Panc1 (cell line): ENCODE measurements at regions not wholly inside any gene's neighbourhood (a gene's known extent, or its start where the extent isn't known, plus 50 kb on each side); places are given as distances from the start of the nearest gene placed in this dataset.

Source experiments
- ATAC-seq: fragments of 200-7000 bp; cut with Tn5 transposase; 2 replicates; pipeline ENCODE4 v1.9.1; 2020; ENCODE audit warnings: mild to moderate bottlenecking, moderate library complexity
- BruUV-seq: library from RNA; stranded (reverse); fragments of 400-500 nt; replicated peaks from 2 replicates; lab custom pipeline; 2021; lab: Mats Ljungman, UMichigan
- CTCF ChIA-PET: fragments of 300-600 bp; sonication (Branson Sonifier 250); formaldehyde crosslinking; loops from one replicate; lab custom pipeline; 2022; ENCODE audit warnings: antibody characterized with exemption; lab: Charles Lee
- POLR2A ChIA-PET: fragments of 300-600 bp; sonication (Branson Sonifier 250); formaldehyde crosslinking; loops from one replicate; lab custom pipeline; 2022; ENCODE audit warnings: antibody characterized with exemption; lab: Charles Lee
- DNase-seq: peaks from one replicate; pipeline ENCODE4 v3.0.0-alpha.2; 2010; ENCODE audit warnings: low read depth, low spot score
- H3K27ac ChIP-seq: 2 replicates; pipeline ENCODE4 v1.5.1; 2011; ENCODE audit warnings: mild to moderate bottlenecking, low read length, inconsistent platforms
- H3K27me3 ChIP-seq: fragments of 200-500 bp; sonication (Bioruptor generic); 2 replicates; pipeline ENCODE4 v1.6.0; 2014; ENCODE audit warnings: low read length, inconsistent platforms; ENCODE audit not compliant: control insufficient read depth, insufficient read depth
- H3K36me3 ChIP-seq: fragments of 200-500 bp; sonication (Bioruptor generic); 2 replicates; pipeline ENCODE4 v1.5.1; 2014; ENCODE audit warnings: inconsistent platforms, mild to moderate bottlenecking, low read length, moderate library complexity; ENCODE audit not compliant: control insufficient read depth, insufficient read depth
- H3K4me1 ChIP-seq: 2 replicates; pipeline ENCODE4 v1.5.1; 2011; ENCODE audit warnings: inconsistent platforms, mild to moderate bottlenecking, low read length, moderate library complexity; ENCODE audit not compliant: control insufficient read depth, insufficient read depth
- H3K4me3 ChIP-seq, 2 experiments: 2 replicates each; pipeline ENCODE4 v1.5.1; 2011 to 2012; ENCODE audit warnings: low read depth in 2 of 2, low read length in 2 of 2, mild to moderate bottlenecking in 2 of 2, inconsistent platforms in 1 of 2, moderate library complexity in 1 of 2
- H3K9me3 ChIP-seq: fragments of 200-500 bp; sonication (Bioruptor generic); 2 replicates; pipeline ENCODE4 v1.5.1; 2014; ENCODE audit warnings: low read depth, mild to moderate bottlenecking, inconsistent platforms, low read length, moderate library complexity; ENCODE audit not compliant: control insufficient read depth, insufficient read depth
- POLR2AphosphoS5 ChIP-seq: IDR thresholded peaks from 2 replicates; pipeline ENCODE4 v1.6.1; 2012; ENCODE audit warnings: mild to moderate bottlenecking, low read depth, low read length, moderate library complexity
- SIN3A ChIP-seq: IDR thresholded peaks from 2 replicates; pipeline ENCODE4 v1.6.1; 2012; ENCODE audit warnings: low read depth, mild to moderate bottlenecking, low read length, moderate library complexity, borderline replicate concordance; ENCODE audit not compliant: insufficient read depth
- TCF7L2 ChIP-seq: IDR thresholded peaks from 2 replicates; pipeline ENCODE4 v1.6.1; 2011; ENCODE audit warnings: mild to moderate bottlenecking, low read depth, low read length, inconsistent platforms
- in situ Hi-C: cut with HindIII; loops from 2 replicates; pipeline ENCODE4 v1.10.0; 2016; ENCODE audit warnings: low sequenced_read_pairs, low pct_unique_long_range_greater_than_20kb
- intact Hi-C: fragments of 100-400 bp; cut with micrococcal nuclease; formaldehyde crosslinking; loops from one replicate; pipeline ENCODE4 v1.10.0; 2022; ENCODE audit not compliant: unreplicated experiment
- TF ChIP-seq, protein P1 (sequence below), 2 experiments: IDR thresholded peaks; 2 replicates each; pipeline ENCODE4 v1.6.1; 2011 to 2012; ENCODE audit warnings: low read depth in 2 of 2, control low read depth in 1 of 2, low read length in 1 of 2, mild to moderate bottlenecking in 1 of 2, moderate library complexity in 1 of 2; ENCODE audit not compliant: insufficient read depth in 1 of 2
- TF ChIP-seq, protein P2 (sequence below): fragments of 450-650 bp; IDR thresholded peaks from 2 replicates; pipeline ENCODE4 v1.5.1; 2017; ENCODE audit warnings: mild to moderate bottlenecking

DNA sequence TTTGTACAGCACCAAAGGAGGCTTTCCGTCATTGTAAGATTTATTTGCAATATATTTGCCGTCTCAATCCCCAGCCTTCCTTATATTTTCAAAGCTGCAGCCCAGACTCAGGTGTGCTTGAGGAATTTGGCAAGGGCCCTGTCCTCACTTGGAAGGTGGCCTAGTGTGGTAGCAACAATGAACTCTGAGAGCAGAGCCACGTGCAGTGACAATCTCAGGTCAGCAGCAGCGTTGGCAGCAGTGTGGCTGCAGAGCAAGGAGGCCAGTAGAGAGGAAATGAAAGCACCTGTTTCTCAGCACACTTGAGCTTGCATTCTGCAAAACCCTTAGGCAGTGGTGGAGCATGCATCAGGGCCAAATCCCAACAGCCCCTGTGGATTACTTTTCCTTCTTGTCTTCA, 613.5 kb downstream of the RBFOX1 start:
- in situ Hi-C loops, result no loop called here
- H3K36me3 ChIP-seq, result no peaks in the 10 kb centered on the region
- no peak for ATAC-seq
- H3K27ac ChIP-seq, result no peak overlapping the region
- no peaks in the 10 kb centered on the region for H3K4me1 ChIP-seq
- intact Hi-C loops, result no loop called here
- POLR2A ChIA-PET, result no interaction called here
- no TSS peak for BruUV-seq
- no peak for DNase-seq
- H3K27me3 ChIP-seq, result no peaks in the 10 kb centered on the region
- CTCF ChIA-PET, result no interaction called here
- TF ChIP-seq TCF7L2 (no peak), SIN3A (no peak), POLR2AphosphoS5 (no peak)
- TF ChIP-seq, protein P1, sequence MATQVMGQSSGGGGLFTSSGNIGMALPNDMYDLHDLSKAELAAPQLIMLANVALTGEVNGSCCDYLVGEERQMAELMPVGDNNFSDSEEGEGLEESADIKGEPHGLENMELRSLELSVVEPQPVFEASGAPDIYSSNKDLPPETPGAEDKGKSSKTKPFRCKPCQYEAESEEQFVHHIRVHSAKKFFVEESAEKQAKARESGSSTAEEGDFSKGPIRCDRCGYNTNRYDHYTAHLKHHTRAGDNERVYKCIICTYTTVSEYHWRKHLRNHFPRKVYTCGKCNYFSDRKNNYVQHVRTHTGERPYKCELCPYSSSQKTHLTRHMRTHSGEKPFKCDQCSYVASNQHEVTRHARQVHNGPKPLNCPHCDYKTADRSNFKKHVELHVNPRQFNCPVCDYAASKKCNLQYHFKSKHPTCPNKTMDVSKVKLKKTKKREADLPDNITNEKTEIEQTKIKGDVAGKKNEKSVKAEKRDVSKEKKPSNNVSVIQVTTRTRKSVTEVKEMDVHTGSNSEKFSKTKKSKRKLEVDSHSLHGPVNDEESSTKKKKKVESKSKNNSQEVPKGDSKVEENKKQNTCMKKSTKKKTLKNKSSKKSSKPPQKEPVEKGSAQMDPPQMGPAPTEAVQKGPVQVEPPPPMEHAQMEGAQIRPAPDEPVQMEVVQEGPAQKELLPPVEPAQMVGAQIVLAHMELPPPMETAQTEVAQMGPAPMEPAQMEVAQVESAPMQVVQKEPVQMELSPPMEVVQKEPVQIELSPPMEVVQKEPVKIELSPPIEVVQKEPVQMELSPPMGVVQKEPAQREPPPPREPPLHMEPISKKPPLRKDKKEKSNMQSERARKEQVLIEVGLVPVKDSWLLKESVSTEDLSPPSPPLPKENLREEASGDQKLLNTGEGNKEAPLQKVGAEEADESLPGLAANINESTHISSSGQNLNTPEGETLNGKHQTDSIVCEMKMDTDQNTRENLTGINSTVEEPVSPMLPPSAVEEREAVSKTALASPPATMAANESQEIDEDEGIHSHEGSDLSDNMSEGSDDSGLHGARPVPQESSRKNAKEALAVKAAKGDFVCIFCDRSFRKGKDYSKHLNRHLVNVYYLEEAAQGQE (IDR thresholded peaks at IDR 0.05; ENCODE audit: insufficient read depth in 1 of 2, low read depth in 2 of 2, low read length in 1 of 2), result no peak
- H3K4me3 ChIP-seq, result no peak overlapping the region
- no peaks in the 10 kb centered on the region for H3K9me3 ChIP-seq

DNA sequence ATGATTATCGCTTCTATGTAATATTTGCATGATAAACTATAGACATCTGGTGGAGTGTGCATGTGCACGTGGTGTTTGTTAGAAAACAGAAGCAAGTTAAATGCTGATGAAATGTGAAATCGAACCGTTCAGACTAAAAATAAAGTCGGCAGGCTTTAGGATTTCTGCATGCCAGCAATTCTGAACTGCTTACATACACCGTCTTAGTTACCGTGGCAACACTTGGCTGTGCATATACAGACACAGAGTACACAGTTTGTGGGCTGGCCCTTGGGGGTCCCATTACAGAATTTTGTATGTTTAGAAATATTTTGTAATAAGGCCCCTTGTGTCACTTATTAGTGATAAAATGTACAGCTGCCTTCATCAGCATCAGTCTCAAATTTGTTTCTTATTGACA, 605.5 kb downstream of the RBFOX1 start:
- ChIA-PET CTCF (no interaction called here), POLR2A (no interaction called here)
- Histone ChIP-seq H3K27ac (no peak overlapping the region), H3K36me3 (no peaks in the 10 kb centered on the region), H3K27me3 (no peaks in the 10 kb centered on the region), H3K9me3 (no peaks in the 10 kb centered on the region), H3K4me1 (no peaks in the 10 kb centered on the region), H3K4me3 (no peak overlapping the region)
- ATAC-seq (no peak), DNase-seq (no peak)
- in situ Hi-C loops, result no loop called here
- intact Hi-C loops, result no loop called here
- TF ChIP-seq, protein P2, sequence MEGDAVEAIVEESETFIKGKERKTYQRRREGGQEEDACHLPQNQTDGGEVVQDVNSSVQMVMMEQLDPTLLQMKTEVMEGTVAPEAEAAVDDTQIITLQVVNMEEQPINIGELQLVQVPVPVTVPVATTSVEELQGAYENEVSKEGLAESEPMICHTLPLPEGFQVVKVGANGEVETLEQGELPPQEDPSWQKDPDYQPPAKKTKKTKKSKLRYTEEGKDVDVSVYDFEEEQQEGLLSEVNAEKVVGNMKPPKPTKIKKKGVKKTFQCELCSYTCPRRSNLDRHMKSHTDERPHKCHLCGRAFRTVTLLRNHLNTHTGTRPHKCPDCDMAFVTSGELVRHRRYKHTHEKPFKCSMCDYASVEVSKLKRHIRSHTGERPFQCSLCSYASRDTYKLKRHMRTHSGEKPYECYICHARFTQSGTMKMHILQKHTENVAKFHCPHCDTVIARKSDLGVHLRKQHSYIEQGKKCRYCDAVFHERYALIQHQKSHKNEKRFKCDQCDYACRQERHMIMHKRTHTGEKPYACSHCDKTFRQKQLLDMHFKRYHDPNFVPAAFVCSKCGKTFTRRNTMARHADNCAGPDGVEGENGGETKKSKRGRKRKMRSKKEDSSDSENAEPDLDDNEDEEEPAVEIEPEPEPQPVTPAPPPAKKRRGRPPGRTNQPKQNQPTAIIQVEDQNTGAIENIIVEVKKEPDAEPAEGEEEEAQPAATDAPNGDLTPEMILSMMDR, result no peak
- TF ChIP-seq SIN3A (no peak), POLR2AphosphoS5 (no peak), TCF7L2 (no peak)
- TF ChIP-seq, protein P1 (IDR thresholded peaks at IDR 0.05; ENCODE audit: insufficient read depth in 1 of 2, low read depth in 2 of 2, low read length in 1 of 2), result no peak
- BruUV-seq, result no TSS peak
